A673 (cell line): ENCODE measurements at regions not wholly inside any gene's neighbourhood (a gene's known extent, or its start where the extent isn't known, plus 50 kb on each side); places are given as distances from the start of the nearest gene placed in this dataset.

ENCODE experiments used
- CTCF ChIP-seq: fragments of 300-800, 200-600 bp; sonication (generic); conservative IDR thresholded peaks from 2 replicates; pipeline ENCODE4 v1.5.1; 2017; ENCODE audit warnings: low read depth, mild to moderate bottlenecking, antibody characterized with exemption, low read length, moderate library complexity, mixed read lengths
- EZH2 ChIP-seq: fragments of 200-600 bp; sonication (generic); IDR thresholded peaks from 2 replicates; pipeline ENCODE4 v1.6.1; 2017; ENCODE audit warnings: borderline replicate concordance, low read depth, mild to moderate bottlenecking, mixed read lengths, antibody characterized with exemption, low read length; ENCODE audit not compliant: poor library complexity, severe bottlenecking

- TF ChIP-seq EZH2 (no peak), CTCF (no peak)
Observed at GRCh38 chr10:2867788-2868299, 199.5 kb upstream of the PFKP start.
